NT2/D1 (cell line): ENCODE measurements at regions not wholly inside any gene's neighbourhood (a gene's known extent, or its start where the extent isn't known, plus 50 kb on each side); places are given as distances from the start of the nearest gene placed in this dataset.

Experiments used
- SUZ12 ChIP-seq: IDR thresholded peaks from 2 replicates; pipeline ENCODE4 v1.6.1; 2011; ENCODE audit not compliant: insufficient read length, insufficient read depth; ENCODE audit errors: extremely low read depth
- YY1 ChIP-seq: IDR thresholded peaks from 2 replicates; pipeline ENCODE4 v1.6.1; 2011; ENCODE audit not compliant: insufficient read length, insufficient read depth
- ZNF274 ChIP-seq: IDR thresholded peaks from 2 replicates; pipeline ENCODE4 v1.6.1; 2011; ENCODE audit warnings: mild to moderate bottlenecking, low read depth, low read length

- no peak for TF ChIP-seq YY1
- no peak for TF ChIP-seq ZNF274
- no peak for TF ChIP-seq SUZ12
Measured at GRCh38 chr11:92447586-92447985, 223.0 kb downstream of the FAT3 start.
